ENCODE measurements at regions not wholly inside any gene's neighbourhood (a gene's known extent, or its start where the extent isn't known, plus 50 kb on each side); places are given as distances from the start of the nearest gene placed in this dataset.
"Not testable (repeated sequence)": the region's sequence is repeated elsewhere in the genome, so short reads cannot be mapped to it uniquely, and the experiment has no call there.

- DNase-seq: no peak
Observed at GRCh38 chr13:90838317-90838960, 509.0 kb upstream of the MIR17HG start.

GRCh38 chr13:90839061-90839460 lies 508.4 kb upstream of the MIR17HG start:
- DNase-seq: no peak

- DNase-seq: no peak
Observed at GRCh38 chr13:90846936-90847335, 500.6 kb upstream of the MIR17HG start.

- not testable (repeated sequence) for DNase-seq
Observed at GRCh38 chr13:90853666-90854065, 493.8 kb upstream of the MIR17HG start.

GRCh38 chr13:90857921-90858320 lies 489.6 kb upstream of the MIR17HG start:
- no peak for DNase-seq

- peak; percentile 47 for DNase-seq
Observed at GRCh38 chr13:90866006-90866405, 481.5 kb upstream of the MIR17HG start.

- DNase-seq: peak; percentile 45
Observed at GRCh38 chr13:90867336-90867683, 480.2 kb upstream of the MIR17HG start.

- no peak for DNase-seq
Observed at GRCh38 chr13:90868321-90868920, 479.1 kb upstream of the MIR17HG start.

- DNase-seq: no peak
Observed at GRCh38 chr13:90869580-90869979, 477.9 kb upstream of the MIR17HG start.

- no peak for DNase-seq
Observed at GRCh38 chr13:90872491-90873025, 474.9 kb upstream of the MIR17HG start.

GRCh38 chr13:90880790-90881189 lies 466.7 kb upstream of the MIR17HG start:
- no peak for DNase-seq

- DNase-seq: no peak
Observed at GRCh38 chr13:90882551-90882950, 464.9 kb upstream of the MIR17HG start.

GRCh38 chr13:90883592-90883991 lies 463.9 kb upstream of the MIR17HG start:
- no peak for DNase-seq

- no peak for DNase-seq
Observed at GRCh38 chr13:90884066-90884465, 463.4 kb upstream of the MIR17HG start.

GRCh38 chr13:90889906-90890834 lies 457.3 kb upstream of the MIR17HG start:
- no peak for DNase-seq

- DNase-seq: no peak
Observed at GRCh38 chr13:90891329-90891728, 456.2 kb upstream of the MIR17HG start.

- DNase-seq: not testable (repeated sequence)
Observed at GRCh38 chr13:90893199-90893598, 454.3 kb upstream of the MIR17HG start.

- no peak for DNase-seq
Observed at GRCh38 chr13:90896002-90896401, 451.5 kb upstream of the MIR17HG start.

- DNase-seq: no peak
Observed at GRCh38 chr13:90898811-90899210, 448.7 kb upstream of the MIR17HG start.

- no peak for DNase-seq
Observed at GRCh38 chr13:90899416-90899815, 448.1 kb upstream of the MIR17HG start.

GRCh38 chr13:90902255-90902654 lies 445.2 kb upstream of the MIR17HG start:
- DNase-seq: no peak

- no peak for DNase-seq
Observed at GRCh38 chr13:90906554-90906953, 440.9 kb upstream of the MIR17HG start.

GRCh38 chr13:90908792-90909191 lies 438.7 kb upstream of the MIR17HG start:
- no peak for DNase-seq
